Esophagus muscularis mucosa (tissue), 4 donors: ENCODE measurements at regions not wholly inside any gene's neighbourhood (a gene's known extent, or its start where the extent isn't known, plus 50 kb on each side); places are given as distances from the start of the nearest gene placed in this dataset.

Source experiments
- CTCF ChIP-seq, 3 experiments: fragments of 200-600 bp in 2 of 3; fragments of 450-650 bp in 1 of 3; sonication (generic) in 2 of 3; IDR thresholded peaks; one replicate each; pipeline ENCODE4 v1.5.1; 2017 to 2019; ENCODE audit warnings: antibody characterized with exemption in 3 of 3, mild to moderate bottlenecking in 2 of 3, moderate library complexity in 1 of 3
- EP300 ChIP-seq: sonication (generic); formaldehyde crosslinking; IDR thresholded peaks from one replicate; pipeline ENCODE4 v1.6.1; 2017; ENCODE audit warnings: antibody characterized with exemption
- POLR2A ChIP-seq: fragments of 450-650 bp; IDR thresholded peaks from one replicate; pipeline ENCODE4 v1.6.1; 2017; ENCODE audit warnings: antibody characterized with exemption, moderate library complexity, mild to moderate bottlenecking, low read depth
- POLR2AphosphoS5 ChIP-seq, 2 donors: sonication (generic); formaldehyde crosslinking; IDR thresholded peaks; one replicate each; pipeline ENCODE4 v1.6.1; 2017; ENCODE audit warnings: antibody characterized with exemption in 2 of 2

GRCh38 chr2:51846018-51846417, 814.1 kb upstream of the NRXN1 start:
- TF ChIP-seq POLR2AphosphoS5 (IDR thresholded peaks at IDR 0.05) (no peak), CTCF (IDR thresholded peaks at IDR 0.05) (no peak), POLR2A (no peak), EP300 (no peak)
